Stimulated activated CD4-positive, alpha-beta T cell treated with anti-CD3 and anti-CD28 coated beads, Interleukin-12 subunit alpha, Interleukin-12 subunit beta, amount 100 ng/mL, for 4 hours (primary cell): ENCODE measurements at regions not wholly inside any gene's neighbourhood (a gene's known extent, or its start where the extent isn't known, plus 50 kb on each side); places are given as distances from the start of the nearest gene placed in this dataset.

Source experiments
- DNase-seq: peaks from one replicate; pipeline ENCODE4 v3.0.0-alpha.2; 2020

- DNase-seq: no peak
These were observed 289.1 kb downstream of the ETS1 start for GRCh38 chr11:128298271-128298670.

DNA sequence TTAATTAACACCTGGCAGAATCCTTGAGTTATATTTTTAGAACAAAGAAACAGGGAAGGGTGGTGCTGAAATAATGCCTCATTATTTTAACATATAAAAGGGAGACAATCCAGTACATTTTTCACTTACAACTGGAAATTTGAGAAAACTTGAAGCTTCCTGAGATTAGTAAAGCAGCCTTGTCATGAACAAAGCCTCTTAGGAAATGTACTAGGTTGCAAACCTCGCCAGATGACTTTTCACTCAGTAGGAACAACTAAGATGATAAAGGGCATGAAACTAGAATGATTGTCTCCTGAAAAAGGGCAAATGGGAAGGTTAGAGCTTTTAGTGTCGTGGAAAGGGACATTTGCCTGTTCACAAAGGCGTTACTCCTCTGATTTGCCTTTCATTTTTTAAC lies 289.6 kb downstream of the ETS1 start:
- DNase-seq: no peak

DNA sequence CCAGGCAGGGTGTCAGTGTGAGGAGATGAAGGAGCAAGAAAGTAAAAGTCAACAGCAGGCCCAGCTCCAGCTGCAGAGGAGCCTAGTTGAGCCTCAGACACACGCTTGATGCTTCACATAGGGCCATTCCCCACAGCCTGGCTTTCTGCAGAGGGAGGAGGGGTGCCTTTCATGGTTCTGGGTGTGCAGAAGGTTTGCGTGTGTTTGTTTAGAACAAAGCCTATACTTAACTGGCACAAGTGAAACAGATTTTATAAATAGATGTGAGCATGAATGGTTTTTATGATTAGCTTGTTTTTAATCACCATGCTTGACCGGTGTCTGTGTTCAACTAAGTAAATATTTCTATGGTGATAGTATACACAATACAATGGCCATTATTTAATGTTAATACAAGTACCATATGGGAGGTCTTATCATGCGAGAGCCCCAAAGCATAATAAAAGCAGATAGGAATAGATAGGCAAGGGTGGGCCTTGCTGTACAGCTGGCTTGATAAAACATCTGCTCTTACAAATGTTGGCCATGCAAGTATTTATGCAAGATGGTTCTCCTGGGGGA lies 290.2 kb downstream of the ETS1 start:
- no peak for DNase-seq

DNA sequence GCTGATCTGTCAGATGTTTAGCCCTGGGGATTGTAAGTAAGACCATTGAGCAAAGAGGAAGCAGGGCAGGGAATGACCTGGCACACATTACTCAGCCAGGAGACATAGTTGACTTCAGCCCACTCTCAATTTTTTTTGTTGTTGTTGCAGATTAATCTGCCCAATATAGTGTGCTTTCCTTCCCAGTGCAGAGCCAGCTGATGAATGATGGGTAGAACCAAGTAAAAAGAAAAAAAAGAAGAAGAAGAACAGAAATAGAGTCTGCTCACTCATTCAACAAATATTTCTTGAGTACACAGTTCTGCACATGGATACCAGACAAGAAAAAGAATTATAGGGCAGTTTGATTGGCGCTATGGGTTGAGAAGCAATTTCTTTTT lies 292.7 kb downstream of the ETS1 start:
- DNase-seq: no peak

GRCh38 chr11:128294001-128294670 lies 293.2 kb downstream of the ETS1 start:
- no peak for DNase-seq

GRCh38 chr11:128291835-128292234 lies 295.5 kb downstream of the ETS1 start:
- DNase-seq: peak; percentile 43

DNA sequence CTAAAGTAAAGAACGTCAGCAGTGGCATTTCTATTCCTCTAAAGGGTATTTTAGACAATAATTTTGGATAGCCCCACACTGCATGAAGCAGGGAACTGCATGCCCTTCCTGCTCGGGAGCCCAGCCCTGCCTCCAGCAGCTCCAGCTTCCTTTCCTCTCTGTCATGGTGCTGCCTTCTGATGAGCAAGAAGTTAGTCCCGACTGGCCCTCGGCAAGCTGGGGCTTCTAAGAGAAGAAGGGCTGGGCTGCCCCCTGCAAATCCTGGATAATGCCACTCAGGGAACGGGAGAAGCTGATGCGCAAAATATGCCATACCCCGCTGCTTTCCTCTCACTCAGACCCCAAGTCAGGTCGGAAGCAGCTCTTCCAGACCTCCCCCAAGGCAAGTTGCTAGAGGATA lies 296.4 kb downstream of the ETS1 start:
- no peak for DNase-seq

- DNase-seq: peak; percentile 45
These were observed 297.1 kb downstream of the ETS1 start for GRCh38 chr11:128290106-128290840.

DNA sequence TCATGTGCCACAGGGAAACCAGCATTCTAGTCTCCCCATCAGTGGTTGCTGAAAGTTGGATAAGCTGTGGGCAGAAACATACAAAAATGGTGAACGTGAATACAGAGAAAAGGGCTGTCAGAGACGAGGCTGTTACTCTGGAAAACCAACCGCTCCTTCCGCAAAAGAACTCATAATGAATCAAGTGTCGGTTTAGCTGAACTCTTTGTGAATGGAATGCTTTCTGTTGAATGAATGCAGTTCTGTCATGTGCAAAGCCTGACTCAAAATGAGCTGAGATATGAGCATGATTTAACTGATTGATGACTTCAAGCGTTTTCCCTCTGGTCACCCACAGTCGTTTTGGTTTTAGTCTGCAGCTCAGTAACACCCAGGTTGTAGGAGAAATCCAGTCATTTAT lies 298.3 kb downstream of the ETS1 start:
- DNase-seq: no peak

DNA sequence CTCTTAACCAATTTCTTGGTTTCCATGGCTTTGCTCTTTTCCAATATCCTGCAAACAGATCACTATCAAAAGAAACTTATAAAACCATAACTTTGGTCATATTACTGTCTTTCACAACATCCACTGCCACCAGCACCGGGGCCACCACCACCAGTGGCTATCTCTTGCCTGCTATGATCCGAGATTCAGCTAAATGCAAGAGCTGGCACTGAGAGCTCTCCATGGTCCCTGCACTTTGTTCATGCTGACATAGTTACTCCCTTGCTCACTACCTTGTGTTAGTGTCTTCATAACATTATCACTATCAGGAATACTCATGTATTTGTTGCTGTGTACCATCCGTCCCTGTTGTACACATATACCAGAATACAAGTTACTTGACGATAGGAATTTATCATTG lies 299.0 kb downstream of the ETS1 start:
- DNase-seq: no peak

DNA sequence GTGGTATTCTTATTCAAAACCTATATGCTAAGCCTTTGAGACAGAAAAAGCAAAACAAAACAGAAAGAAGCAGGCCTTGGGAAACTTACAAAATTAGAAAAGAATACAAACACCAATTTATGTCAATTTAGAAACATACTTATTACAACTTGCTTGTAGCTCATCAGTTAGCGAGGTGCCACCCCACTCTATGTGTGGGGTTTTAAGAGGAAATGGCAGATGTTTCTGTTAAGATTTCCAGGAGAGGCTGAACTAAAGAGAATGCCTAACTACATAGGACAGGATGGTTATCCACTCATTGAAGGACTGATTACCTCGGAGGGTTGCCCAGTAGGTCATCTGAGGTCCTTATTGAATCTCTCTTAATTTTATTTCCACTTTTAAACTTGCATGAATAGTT lies 302.0 kb downstream of the ETS1 start:
- DNase-seq: no peak

DNA sequence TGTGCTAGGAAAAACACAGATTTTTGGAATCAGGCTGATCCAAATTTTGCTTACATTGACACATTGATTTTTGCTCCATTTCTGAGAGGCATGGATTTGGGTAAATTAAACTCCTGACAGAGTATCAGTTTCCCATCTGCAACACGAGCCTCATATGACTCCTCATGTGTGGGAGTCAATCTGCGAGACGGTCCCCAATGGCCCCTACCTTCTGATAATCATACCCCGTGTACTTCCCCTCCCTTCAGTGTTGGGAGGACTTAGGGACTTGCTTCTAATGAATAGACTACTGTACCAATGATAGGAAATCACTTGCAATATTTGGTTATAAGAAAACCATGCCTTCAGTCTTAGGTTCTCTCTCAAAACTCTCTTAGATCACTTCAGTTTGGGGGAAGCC lies 302.7 kb downstream of the ETS1 start:
- DNase-seq: no peak

DNA sequence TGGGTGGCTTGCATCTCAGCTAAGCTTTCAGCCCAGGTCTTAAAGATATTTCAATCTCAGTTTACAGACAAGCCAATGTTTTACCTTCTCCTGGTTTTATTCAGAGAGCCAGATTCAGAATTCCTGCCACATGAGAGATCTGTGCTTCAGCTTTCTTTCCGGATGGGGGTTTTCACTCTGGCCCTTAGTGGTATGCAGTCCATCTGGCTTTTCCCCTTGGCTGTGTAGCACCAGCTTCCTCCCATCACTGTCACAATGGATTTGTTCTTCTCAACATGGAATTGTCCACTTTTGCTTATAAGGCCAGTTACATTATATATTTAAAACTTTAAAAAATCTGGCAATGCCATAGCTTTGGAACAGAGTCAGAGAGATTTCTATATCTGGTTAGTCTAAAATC lies 303.9 kb downstream of the ETS1 start:
- no peak for DNase-seq

DNA sequence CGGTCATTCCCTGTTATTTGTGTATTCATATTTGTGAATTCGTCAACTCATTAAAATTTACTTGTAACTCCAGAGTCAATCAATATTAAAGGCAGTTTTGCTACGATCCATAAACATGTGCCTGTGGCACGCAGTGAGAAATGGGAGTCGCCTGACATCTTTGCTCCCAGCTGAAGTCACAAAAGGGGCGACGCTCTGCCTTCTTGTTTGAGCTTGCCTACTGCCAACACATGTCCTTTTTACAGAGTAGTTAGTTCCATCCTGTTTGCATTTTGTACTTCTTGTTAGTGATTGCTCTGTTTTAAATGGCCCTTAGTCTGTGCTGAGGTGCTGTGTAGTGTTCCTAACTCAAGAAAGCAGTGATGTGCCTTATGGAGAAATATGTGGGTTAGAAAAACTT lies 305.3 kb downstream of the ETS1 start:
- no peak for DNase-seq

GRCh38 chr11:128279866-128280265 lies 307.5 kb downstream of the ETS1 start:
- DNase-seq: no peak

DNA sequence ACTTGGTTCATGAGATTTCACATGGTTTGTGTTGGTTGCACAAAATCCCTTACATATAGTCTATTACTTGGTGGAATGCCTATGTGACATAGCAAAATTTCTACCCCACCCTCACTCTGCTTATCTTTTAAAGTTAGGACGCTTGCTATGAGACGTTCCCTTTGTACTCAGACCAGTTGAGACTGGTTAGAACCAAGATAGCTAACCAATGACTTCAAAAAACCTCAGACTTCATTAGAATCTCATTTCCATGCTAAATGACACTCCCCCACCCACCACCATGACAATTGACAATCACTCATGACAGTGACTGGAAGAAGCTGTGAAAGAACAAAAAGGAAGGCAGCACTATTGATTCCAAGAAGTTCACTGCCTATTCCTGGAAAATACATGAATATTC lies 313.6 kb downstream of the ETS1 start:
- no peak for DNase-seq

GRCh38 chr11:128271401-128271800 lies 316.0 kb downstream of the ETS1 start:
- DNase-seq: no peak

DNA sequence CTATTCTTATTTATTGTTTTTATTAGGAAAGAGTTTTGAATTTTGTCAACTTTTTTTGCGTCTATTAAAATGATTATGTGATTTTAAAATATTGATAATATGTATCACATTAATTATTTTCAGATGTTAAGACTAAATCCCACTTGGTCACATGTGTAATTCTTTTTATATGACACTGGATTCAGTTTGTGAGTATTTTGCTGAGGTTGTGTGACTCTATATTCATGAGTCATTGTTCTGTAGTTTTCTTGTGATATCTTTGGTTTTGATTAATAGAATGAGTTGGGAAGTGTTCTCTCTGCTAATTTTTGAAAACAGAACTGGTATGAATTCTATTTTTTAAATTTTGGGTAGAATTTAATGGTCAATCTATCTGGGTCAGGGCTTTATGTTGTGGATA lies 317.9 kb downstream of the ETS1 start:
- DNase-seq: no peak

GRCh38 chr11:128266893-128267292 lies 320.5 kb downstream of the ETS1 start:
- no peak for DNase-seq

DNA sequence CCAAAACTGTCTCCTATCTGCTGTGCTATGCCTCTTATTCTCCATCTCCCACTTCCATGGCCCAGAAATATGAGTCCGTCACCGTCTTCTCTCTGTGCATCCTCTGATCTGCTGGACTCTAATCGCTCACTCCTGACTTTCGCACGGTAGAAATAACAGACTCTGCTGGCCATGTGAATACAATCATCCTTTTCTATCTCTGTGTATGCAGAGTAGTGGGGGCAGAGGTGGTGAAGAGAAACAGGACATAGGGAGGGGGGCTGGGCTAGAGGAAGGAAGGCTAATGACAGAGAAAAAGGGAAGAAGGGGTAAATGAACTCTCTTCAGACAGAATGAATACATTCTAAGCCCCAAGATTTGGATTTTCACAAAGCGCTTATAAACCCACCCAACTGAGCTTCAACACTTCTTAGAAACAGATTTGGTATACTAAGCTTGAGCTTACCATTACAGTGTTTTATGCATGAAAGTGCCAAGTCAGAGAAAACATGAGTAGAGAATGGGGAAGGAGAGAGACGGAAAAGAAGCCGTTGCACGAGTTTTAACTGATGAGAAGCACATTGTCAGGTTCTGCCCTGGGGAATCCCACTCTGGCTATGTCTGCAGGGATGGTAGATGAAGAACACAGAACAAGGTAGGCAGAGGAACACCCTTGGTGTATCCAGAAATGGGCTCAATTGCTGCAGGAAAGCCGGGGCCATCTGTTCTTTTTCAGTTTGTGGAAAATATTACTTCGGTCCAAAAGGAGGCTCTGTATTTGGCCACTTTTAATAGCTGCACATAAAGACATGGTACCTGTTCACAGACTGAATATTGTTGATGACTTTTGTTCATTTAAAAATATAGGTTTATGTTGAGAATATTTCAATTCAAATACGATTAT lies 324.7 kb downstream of the ETS1 start:
- DNase-seq: no peak

DNA sequence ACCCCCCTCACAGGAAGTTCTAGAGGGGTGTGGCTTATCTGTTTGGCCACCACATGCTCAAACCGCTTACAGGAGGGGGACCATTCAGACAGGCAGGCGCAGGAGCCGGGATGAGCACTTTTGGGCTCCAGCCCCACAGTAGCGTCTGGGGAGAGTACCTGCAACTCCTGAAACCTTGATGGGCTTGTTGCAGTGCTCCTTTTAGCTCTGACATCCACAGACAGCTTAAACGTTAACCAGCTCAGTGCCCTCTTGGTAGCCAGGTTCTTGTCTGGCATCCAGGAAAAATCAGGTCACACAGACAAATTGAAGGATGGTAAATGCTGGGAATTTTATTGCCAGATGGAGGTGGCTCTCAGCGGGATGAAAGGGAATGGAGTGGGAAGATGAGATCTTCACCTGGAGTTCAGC lies 326.3 kb downstream of the ETS1 start:
- no peak for DNase-seq

- no peak for DNase-seq
These were observed 327.0 kb downstream of the ETS1 start for GRCh38 chr11:128260398-128260797.

DNA sequence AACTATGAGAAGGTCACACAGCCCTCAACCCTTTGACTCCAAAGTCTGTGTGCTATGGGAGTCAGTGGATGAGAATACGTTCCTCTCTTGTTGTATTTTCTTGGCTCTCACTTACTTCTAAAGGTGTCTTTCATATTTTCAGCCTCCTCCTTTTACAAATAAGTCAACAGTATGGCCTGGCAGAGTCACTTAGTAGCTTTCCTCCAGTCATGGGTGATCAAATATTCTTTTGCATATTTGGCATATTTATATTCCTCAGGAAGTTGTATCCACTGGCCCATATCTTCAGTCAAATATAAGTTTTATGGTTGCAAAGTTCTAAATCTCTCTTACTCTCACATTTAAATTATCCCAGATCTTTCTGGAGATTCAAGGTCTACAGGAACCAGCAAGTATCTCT lies 327.5 kb downstream of the ETS1 start:
- no peak for DNase-seq

- no peak for DNase-seq
These were observed 332.4 kb downstream of the ETS1 start for GRCh38 chr11:128254941-128255340.
